NB4 (cell line): ENCODE measurements at regions not wholly inside any gene's neighbourhood (a gene's known extent, or its start where the extent isn't known, plus 50 kb on each side); places are given as distances from the start of the nearest gene placed in this dataset.

ENCODE experiments used
- POLR2A ChIP-seq: IDR thresholded peaks from 2 replicates; pipeline ENCODE4 v1.6.1; 2011; ENCODE audit warnings: mild to moderate bottlenecking; ENCODE audit not compliant: insufficient read length; ENCODE audit errors: extremely low read depth
- TF ChIP-seq, protein P1 (sequence below): IDR thresholded peaks from one replicate; pipeline ENCODE4 v1.5.1; 2012; ENCODE audit warnings: low read depth, low read length

DNA sequence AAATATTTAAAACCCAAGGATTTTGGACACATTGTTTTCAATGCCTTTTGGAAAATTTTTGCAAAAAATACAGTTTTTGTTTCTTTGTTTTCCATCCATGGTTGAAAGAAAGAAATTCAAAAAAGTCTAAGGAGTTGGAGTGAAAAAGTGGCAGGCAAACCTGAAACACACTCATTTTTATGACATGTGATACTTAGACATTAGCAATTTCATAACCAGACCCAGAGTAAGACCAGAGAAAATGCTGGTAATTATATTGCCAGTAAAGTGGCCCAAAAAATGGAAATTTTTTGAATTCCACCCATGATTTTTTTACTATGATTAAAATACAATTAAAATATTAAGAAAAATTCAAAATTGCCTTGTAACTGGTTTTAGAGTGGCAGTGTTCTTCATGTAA is 128.2 kb downstream of the SLC17A6 start:
- TF ChIP-seq, protein P1, sequence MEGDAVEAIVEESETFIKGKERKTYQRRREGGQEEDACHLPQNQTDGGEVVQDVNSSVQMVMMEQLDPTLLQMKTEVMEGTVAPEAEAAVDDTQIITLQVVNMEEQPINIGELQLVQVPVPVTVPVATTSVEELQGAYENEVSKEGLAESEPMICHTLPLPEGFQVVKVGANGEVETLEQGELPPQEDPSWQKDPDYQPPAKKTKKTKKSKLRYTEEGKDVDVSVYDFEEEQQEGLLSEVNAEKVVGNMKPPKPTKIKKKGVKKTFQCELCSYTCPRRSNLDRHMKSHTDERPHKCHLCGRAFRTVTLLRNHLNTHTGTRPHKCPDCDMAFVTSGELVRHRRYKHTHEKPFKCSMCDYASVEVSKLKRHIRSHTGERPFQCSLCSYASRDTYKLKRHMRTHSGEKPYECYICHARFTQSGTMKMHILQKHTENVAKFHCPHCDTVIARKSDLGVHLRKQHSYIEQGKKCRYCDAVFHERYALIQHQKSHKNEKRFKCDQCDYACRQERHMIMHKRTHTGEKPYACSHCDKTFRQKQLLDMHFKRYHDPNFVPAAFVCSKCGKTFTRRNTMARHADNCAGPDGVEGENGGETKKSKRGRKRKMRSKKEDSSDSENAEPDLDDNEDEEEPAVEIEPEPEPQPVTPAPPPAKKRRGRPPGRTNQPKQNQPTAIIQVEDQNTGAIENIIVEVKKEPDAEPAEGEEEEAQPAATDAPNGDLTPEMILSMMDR: no peak
- TF ChIP-seq POLR2A: no peak
